T-cell (primary cell): ENCODE measurements at regions not wholly inside any gene's neighbourhood (a gene's known extent, or its start where the extent isn't known, plus 50 kb on each side); places are given as distances from the start of the nearest gene placed in this dataset.

Experiments
- ATAC-seq, 4 experiments: fragments of 200-7000 bp in 3 of 4; fragments of 150-1000 bp in 1 of 4; cut with Tn5 transposase; replicated peaks in 1 of 4; 1 replicate in 3 of 4; 2 replicates in 1 of 4; pipeline ENCODE4 v1.10.0; 2021; ENCODE audit warnings: moderate library complexity in 3 of 4, mild to moderate bottlenecking in 2 of 4, moderate number of reproducible peaks in 1 of 4
- CTCF ChIA-PET, 2 donors: fragments of 300-600 bp; sonication (Branson Sonifier 250); formaldehyde crosslinking; loops; one replicate each; lab custom pipeline; 2022; ENCODE audit warnings: antibody characterized with exemption in 2 of 2; lab: Charles Lee
- POLR2A ChIA-PET, 2 donors: fragments of 300-600 bp; sonication (Branson Sonifier 250); formaldehyde crosslinking; loops; one replicate each; lab custom pipeline; 2022; ENCODE audit warnings: antibody characterized with exemption in 2 of 2; lab: Charles Lee
- DNase-seq, 35 experiments: peaks; one replicate each; pipeline versions ENCODE4 v3.0.0 to v3.0.0-alpha.2; 2013 to 2023
- H3K27ac ChIP-seq: one replicate; pipeline ENCODE4 v1.5.1; 2013; ENCODE audit warnings: low read length
- H3K27me3 ChIP-seq, 2 experiments: replicated peaks in 1 of 2; 1 replicate in 1 of 2; 2 replicates in 1 of 2; pipeline versions ENCODE4 v1.6.1 to v1.7.0; 2013; ENCODE audit warnings: low read length in 1 of 2, mixed read lengths in 1 of 2; ENCODE audit not compliant: control insufficient read depth in 2 of 2, insufficient read depth in 2 of 2; ENCODE audit errors: extremely low read depth in 1 of 2
- H3K36me3 ChIP-seq, 2 donors: 1 replicate in 1 of 2; 2 replicates in 1 of 2; pipeline versions ENCODE4 v1.6.1 to v1.7.0; 2013; ENCODE audit warnings: low read length in 1 of 2; ENCODE audit not compliant: control insufficient read depth in 2 of 2, insufficient read depth in 1 of 2; ENCODE audit errors: extremely low read depth in 1 of 2
- H3K4me1 ChIP-seq, 2 experiments: 1 replicate in 1 of 2; 2 replicates in 1 of 2; pipeline versions ENCODE4 v1.6.1 to v1.7.0; 2013; ENCODE audit warnings: low read length in 2 of 2, mixed read lengths in 1 of 2; ENCODE audit not compliant: insufficient read depth in 2 of 2, control insufficient read depth in 1 of 2; ENCODE audit errors: extremely low read depth in 1 of 2
- H3K4me3 ChIP-seq, 2 donors: 1 replicate in 1 of 2; 2 replicates in 1 of 2; pipeline versions ENCODE4 v1.5.1 to v1.7.0; 2013; ENCODE audit warnings: mild to moderate bottlenecking in 2 of 2, low read length in 1 of 2, moderate library complexity in 1 of 2; ENCODE audit not compliant: control insufficient read depth in 1 of 2; ENCODE audit errors: extremely low read depth in 1 of 2
- H3K9me3 ChIP-seq: 2 replicates; pipeline ENCODE4 v1.7.0; 2013
- H3K27ac Mint-ChIP-seq, 2 donors: one replicate each; pipeline ENCODE4 v1.8.0; 2020 to 2021; ENCODE audit warnings: mild to moderate bottlenecking in 2 of 2, mixed read lengths in 2 of 2
- H3K27me3 Mint-ChIP-seq, 2 donors: one replicate each; pipeline ENCODE4 v1.8.0; 2021 to 2022; ENCODE audit warnings: mixed read lengths in 2 of 2
- H3K36me3 Mint-ChIP-seq: one replicate; pipeline ENCODE4 v1.8.0; 2021; ENCODE audit warnings: mixed read lengths
- H3K4me1 Mint-ChIP-seq, 3 donors: one replicate each; pipeline ENCODE4 v1.8.0; 2020 to 2022; ENCODE audit warnings: mixed read lengths in 3 of 3, mild to moderate bottlenecking in 1 of 3
- H3K4me3 Mint-ChIP-seq, 3 donors: one replicate each; pipeline ENCODE4 v1.8.0; 2020 to 2022; ENCODE audit warnings: mild to moderate bottlenecking in 3 of 3, mixed read lengths in 3 of 3, moderate library complexity in 3 of 3
- H3K9me3 Mint-ChIP-seq, 3 donors: one replicate each; pipeline ENCODE4 v1.8.0; 2020 to 2022; ENCODE audit warnings: mixed read lengths in 3 of 3
- WGBS: methylation state at CpG from one replicate; pipeline ENCODE4 v1.1.5; 2013; ENCODE audit warnings: missing lambda C conversion rate; ENCODE audit not compliant: insufficient coverage; 5-methylcytosine and 5-hydroxymethylcytosine counted together

GRCh38 chr5:35294976-35295375 is 64.7 kb upstream of the PRLR start:
- Histone ChIP-seq H3K4me1 (no peaks in the 10 kb centered on the region), H3K4me3 (no peak overlapping the region), H3K36me3 (no peaks in the 10 kb centered on the region), H3K27ac (no peak overlapping the region), H3K27me3 (no peaks in the 10 kb centered on the region), H3K9me3 (no peaks in the 10 kb centered on the region)
- ChIA-PET POLR2A (no interaction called here), CTCF (no interaction called here)
- ATAC-seq, result no peak
- no CpG with 5 or more reads among the region's 2 CpGs for WGBS
- DNase-seq, result no peak
- H3K9me3 Mint-ChIP-seq, result peaks cover 6 to 13% (median 8%) of the 10 kb centered on the region in 3 donors
- no peaks in the 10 kb centered on the region for H3K36me3 Mint-ChIP-seq
- H3K4me1 Mint-ChIP-seq, result no peaks in the 10 kb centered on the region
- peaks cover 4 to 9% of the 10 kb centered on the region in 2 donors for H3K27me3 Mint-ChIP-seq
- H3K4me3 Mint-ChIP-seq, result no peak overlapping the region
- H3K27ac Mint-ChIP-seq, result no peak overlapping the region

DNA sequence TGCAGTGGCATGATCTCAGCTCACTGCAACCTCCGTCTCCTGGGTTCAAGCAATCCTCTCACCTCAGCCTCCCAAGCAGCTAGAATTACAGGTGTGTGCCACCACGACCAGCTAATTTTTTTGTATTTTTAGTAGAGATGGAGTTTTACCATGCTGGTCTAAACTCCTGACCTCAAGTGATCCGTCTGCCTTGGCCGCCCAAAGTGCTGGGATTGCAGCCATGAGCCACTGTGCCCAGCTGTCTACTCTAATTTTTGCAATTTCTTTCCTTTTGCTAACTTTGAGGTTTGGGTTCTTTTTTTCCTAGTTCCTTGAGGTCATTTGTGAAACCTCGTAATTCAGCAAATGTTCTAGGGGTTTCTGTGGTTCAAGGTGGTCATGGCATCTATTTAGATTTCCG is 63.7 kb upstream of the PRLR start:
- Histone ChIP-seq H3K27me3 (no peaks in the 10 kb centered on the region), H3K4me3 (no peak overlapping the region), H3K27ac (no peak overlapping the region), H3K36me3 (no peaks in the 10 kb centered on the region), H3K4me1 (no peaks in the 10 kb centered on the region), H3K9me3 (no peaks in the 10 kb centered on the region)
- no peak for ATAC-seq
- Mint-ChIP-seq H3K4me3 (no peak overlapping the region), H3K4me1 (no peaks in the 10 kb centered on the region), H3K27ac (no peak overlapping the region), H3K36me3 (no peaks in the 10 kb centered on the region), H3K9me3 (peaks cover 8 to 15% (median 12%) of the 10 kb centered on the region in 3 donors), H3K27me3 (peaks cover 4 to 12% of the 10 kb centered on the region in 2 donors)
- POLR2A ChIA-PET, result no interaction called here
- CTCF ChIA-PET, result no interaction called here
- DNase-seq, result no peak
- no CpG with 5 or more reads among the region's 6 CpGs for WGBS

GRCh38 chr5:35285435-35285834 is 55.1 kb upstream of the PRLR start:
- no peak overlapping the region for H3K27ac Mint-ChIP-seq
- POLR2A ChIA-PET, result no interaction called here

GRCh38 chr5:35285011-35285410 is 54.7 kb upstream of the PRLR start:
- H3K4me3 Mint-ChIP-seq, result no peak overlapping the region

More at GRCh38 chr5:35285435-35285834, 55.1 kb upstream of the PRLR start:
- no peaks in the 10 kb centered on the region for H3K4me1 ChIP-seq
- H3K36me3 ChIP-seq, result no peaks in the 10 kb centered on the region
- no peak overlapping the region for H3K4me3 ChIP-seq
- CTCF ChIA-PET, result no interaction called here
- H3K27ac ChIP-seq, result no peak overlapping the region
- WGBS, result no CpG with 5 or more reads among the region's 3 CpGs
- DNase-seq, result no peak
- no peaks in the 10 kb centered on the region for H3K27me3 ChIP-seq
- Mint-ChIP-seq H3K36me3 (no peaks in the 10 kb centered on the region), H3K27me3 (peaks cover 2 to 10% of the 10 kb centered on the region in 2 donors), H3K4me1 (no peaks in the 10 kb centered on the region), H3K4me3 (no peak overlapping the region), H3K9me3 (peaks cover 4 to 8% (median 6%) of the 10 kb centered on the region in 3 donors)
- H3K9me3 ChIP-seq, result no peaks in the 10 kb centered on the region
- no peak for ATAC-seq

GRCh38 chr5:35284364-35284763 is 54.1 kb upstream of the PRLR start:
- ATAC-seq (no peak), DNase-seq (no peak)
- Mint-ChIP-seq H3K27ac (no peak overlapping the region), H3K4me1 (no peaks in the 10 kb centered on the region), H3K4me3 (no peak overlapping the region), H3K36me3 (no peaks in the 10 kb centered on the region), H3K27me3 (peaks cover 2 to 8% of the 10 kb centered on the region in 2 donors), H3K9me3 (peaks cover 2 to 6% (median 3%) of the 10 kb centered on the region in 3 donors)
- Histone ChIP-seq H3K4me3 (no peak overlapping the region), H3K27me3 (no peaks in the 10 kb centered on the region), H3K4me1 (no peaks in the 10 kb centered on the region), H3K9me3 (no peaks in the 10 kb centered on the region), H3K27ac (no peak overlapping the region), H3K36me3 (no peaks in the 10 kb centered on the region)
- ChIA-PET CTCF (no interaction called here), POLR2A (no interaction called here)

More at GRCh38 chr5:35285011-35285410, 54.7 kb upstream of the PRLR start:
- H3K27me3 ChIP-seq, result no peaks in the 10 kb centered on the region
- ATAC-seq (no peak), DNase-seq (no peak)
- H3K4me1 ChIP-seq, result no peaks in the 10 kb centered on the region
- H3K36me3 ChIP-seq, result no peaks in the 10 kb centered on the region
- ChIA-PET POLR2A (no interaction called here), CTCF (no interaction called here)
- no peak overlapping the region for H3K27ac Mint-ChIP-seq
- peaks cover 4 to 6% (median 6%) of the 10 kb centered on the region in 3 donors for H3K9me3 Mint-ChIP-seq
- no CpG with 5 or more reads among the region's 1 CpG for WGBS
- no peak overlapping the region for H3K4me3 ChIP-seq
- no peaks in the 10 kb centered on the region for H3K9me3 ChIP-seq
- H3K27ac ChIP-seq, result no peak overlapping the region
- no peaks in the 10 kb centered on the region for H3K36me3 Mint-ChIP-seq
- no peaks in the 10 kb centered on the region for H3K4me1 Mint-ChIP-seq
- H3K27me3 Mint-ChIP-seq, result peaks cover 2 to 10% of the 10 kb centered on the region in 2 donors

- no peaks in the 10 kb centered on the region for H3K36me3 ChIP-seq
- Mint-ChIP-seq H3K36me3 (no peaks in the 10 kb centered on the region), H3K27me3 (peaks cover 11 to 13% of the 10 kb centered on the region in 2 donors), H3K4me3 (no peak overlapping the region), H3K9me3 (peaks cover 2 to 6% (median 4%) of the 10 kb centered on the region in 3 donors), H3K4me1 (no peaks in the 10 kb centered on the region), H3K27ac (no peak overlapping the region)
- DNase-seq, result no peak
- POLR2A ChIA-PET, result no interaction called here
- no peak overlapping the region for H3K27ac ChIP-seq
- H3K9me3 ChIP-seq, result no peaks in the 10 kb centered on the region
- no CpG with 5 or more reads among the region's 1 CpG for WGBS
- no peaks in the 10 kb centered on the region for H3K4me1 ChIP-seq
- ATAC-seq, result no peak
- H3K4me3 ChIP-seq, result no peak overlapping the region
- CTCF ChIA-PET, result no interaction called here
- H3K27me3 ChIP-seq, result no peaks in the 10 kb centered on the region
These were observed 52.5 kb upstream of the PRLR start for GRCh38 chr5:35282810-35283209.

- H3K9me3 Mint-ChIP-seq, result peaks cover 2 to 6% (median 4%) of the 10 kb centered on the region in 3 donors
- Histone ChIP-seq H3K36me3 (no peaks in the 10 kb centered on the region), H3K4me3 (no peak overlapping the region), H3K9me3 (no peaks in the 10 kb centered on the region), H3K27ac (no peak overlapping the region), H3K27me3 (no peaks in the 10 kb centered on the region), H3K4me1 (no peaks in the 10 kb centered on the region)
- ChIA-PET POLR2A (no interaction called here), CTCF (interaction anchor here in 1 of 2 donors (0.5 kb wide), 1 partner anchor 129 kb away, joined by 3 read pairs; no protein-coding TSS in a partner anchor)
- H3K27me3 Mint-ChIP-seq, result peaks cover 11 to 13% of the 10 kb centered on the region in 2 donors
- no peak overlapping the region for H3K27ac Mint-ChIP-seq
- H3K4me1 Mint-ChIP-seq, result no peaks in the 10 kb centered on the region
- ATAC-seq, result no peak
- H3K36me3 Mint-ChIP-seq, result no peaks in the 10 kb centered on the region
- DNase-seq, result no peak
- WGBS, result 57% methylated on average over 2 of the region's 2 CpGs
- no peak overlapping the region for H3K4me3 Mint-ChIP-seq
These were observed 51.3 kb upstream of the PRLR start for GRCh38 chr5:35281613-35282012.
